ENCODE measurements at regions not wholly inside any gene's neighbourhood (a gene's known extent, or its start where the extent isn't known, plus 50 kb on each side); places are given as distances from the start of the nearest gene placed in this dataset.
"Not testable (repeated sequence)": the region's sequence is repeated elsewhere in the genome, so short reads cannot be mapped to it uniquely, and the experiment has no call there.

GRCh38 chr2:19106376-19106775, 252.0 kb downstream of the OSR1 start:
- H3K4me3 ChIP-seq (ENCODE audit: low read depth, low read length), result no peak overlapping the region
- TF ChIP-seq CTCF (IDR thresholded peaks at IDR 0.05; ENCODE audit: low read depth, low read length), result no peak

GRCh38 chr2:19104503-19104902, 253.9 kb downstream of the OSR1 start:
- no peak for TF ChIP-seq CTCF (IDR thresholded peaks at IDR 0.05; ENCODE audit: low read depth, low read length)
- no peak overlapping the region for H3K4me3 ChIP-seq (ENCODE audit: low read depth, low read length)

GRCh38 chr2:19102696-19103423, 255.6 kb downstream of the OSR1 start:
- TF ChIP-seq CTCF (IDR thresholded peaks at IDR 0.05; ENCODE audit: low read depth, low read length), result no peak
- H3K4me3 ChIP-seq (ENCODE audit: low read depth, low read length), result no peak overlapping the region

GRCh38 chr2:19101968-19102367, 256.5 kb downstream of the OSR1 start:
- no peak overlapping the region for H3K4me3 ChIP-seq (ENCODE audit: low read depth, low read length)
- no peak for TF ChIP-seq CTCF (IDR thresholded peaks at IDR 0.05; ENCODE audit: low read depth, low read length)

GRCh38 chr2:19100570-19100969, 257.9 kb downstream of the OSR1 start:
- TF ChIP-seq CTCF (IDR thresholded peaks at IDR 0.05; ENCODE audit: low read depth, low read length), result no peak
- no peak overlapping the region for H3K4me3 ChIP-seq (ENCODE audit: low read depth, low read length)

GRCh38 chr2:19099181-19099580, 259.2 kb downstream of the OSR1 start:
- H3K4me3 ChIP-seq (ENCODE audit: low read depth, low read length), result no peak overlapping the region
- no peak for TF ChIP-seq CTCF (IDR thresholded peaks at IDR 0.05; ENCODE audit: low read depth, low read length)

- no peak overlapping the region for H3K4me3 ChIP-seq (ENCODE audit: low read depth, low read length)
- no peak for TF ChIP-seq CTCF (IDR thresholded peaks at IDR 0.05; ENCODE audit: low read depth, low read length)
Observed at GRCh38 chr2:19098467-19099160, 259.8 kb downstream of the OSR1 start.

GRCh38 chr2:19089476-19089875, 268.9 kb downstream of the OSR1 start:
- not testable (repeated sequence) for H3K4me3 ChIP-seq (ENCODE audit: low read depth, low read length)
